ENCODE measurements at regions not wholly inside any gene's neighbourhood (a gene's known extent, or its start where the extent isn't known, plus 50 kb on each side); places are given as distances from the start of the nearest gene placed in this dataset.

DNA sequence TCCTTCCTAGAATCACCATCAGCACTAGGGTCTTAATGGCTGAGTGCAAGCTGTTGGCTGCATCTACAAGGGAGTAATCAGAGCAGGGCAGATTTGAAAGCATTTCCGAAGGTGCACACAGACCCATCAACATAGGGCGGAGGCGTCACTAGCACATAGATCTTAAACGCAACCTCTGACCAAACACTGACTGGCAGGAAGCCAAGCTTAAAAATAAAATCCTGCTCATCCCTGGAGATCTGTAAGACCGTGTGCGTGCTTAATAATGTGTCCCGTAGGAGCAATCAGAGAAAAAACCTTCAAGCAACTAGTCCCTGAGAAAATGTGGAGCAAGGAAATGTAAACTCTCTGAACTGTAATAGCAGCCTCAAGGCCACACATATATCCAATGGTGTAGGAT is 470.5 kb downstream of the ETS1 start:
- no peak for TF ChIP-seq CTCF (IDR thresholded peaks at IDR 0.05; ENCODE audit: insufficient read depth, missing control alignments)
- DNase-seq (ENCODE audit: insufficient read length, low spot score) (no peak), FAIRE-seq (no peak)

DNA sequence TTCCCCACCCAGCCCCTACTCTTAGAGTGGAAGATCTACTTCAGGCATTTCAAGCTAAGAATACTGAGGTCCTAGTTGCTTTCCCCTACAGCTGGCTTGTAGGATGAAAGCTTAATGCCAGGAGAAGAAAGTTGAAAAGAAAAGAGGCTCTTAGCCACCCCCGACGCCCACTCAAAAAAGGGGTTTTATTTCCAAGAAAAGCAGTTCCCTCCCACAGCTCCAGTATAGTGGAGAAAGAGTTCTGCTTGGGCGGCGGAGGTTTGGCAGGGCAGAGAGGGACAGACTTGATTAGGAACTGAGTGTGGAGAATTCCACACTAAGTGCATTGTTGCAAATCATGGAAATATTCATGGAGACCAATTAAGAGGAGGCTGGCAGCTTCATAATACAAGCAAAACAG is 470.9 kb downstream of the ETS1 start:
- DNase-seq (ENCODE audit: insufficient read length, low spot score) (no peak), FAIRE-seq (no peak)
- no peak for TF ChIP-seq CTCF (IDR thresholded peaks at IDR 0.05; ENCODE audit: insufficient read depth, missing control alignments)

GRCh38 chr11:128105950-128106349 is 481.4 kb downstream of the ETS1 start:
- DNase-seq (ENCODE audit: insufficient read length, low spot score): no peak
- no peak for TF ChIP-seq CTCF (IDR thresholded peaks at IDR 0.05; ENCODE audit: insufficient read depth, missing control alignments)
- no peak for FAIRE-seq

DNA sequence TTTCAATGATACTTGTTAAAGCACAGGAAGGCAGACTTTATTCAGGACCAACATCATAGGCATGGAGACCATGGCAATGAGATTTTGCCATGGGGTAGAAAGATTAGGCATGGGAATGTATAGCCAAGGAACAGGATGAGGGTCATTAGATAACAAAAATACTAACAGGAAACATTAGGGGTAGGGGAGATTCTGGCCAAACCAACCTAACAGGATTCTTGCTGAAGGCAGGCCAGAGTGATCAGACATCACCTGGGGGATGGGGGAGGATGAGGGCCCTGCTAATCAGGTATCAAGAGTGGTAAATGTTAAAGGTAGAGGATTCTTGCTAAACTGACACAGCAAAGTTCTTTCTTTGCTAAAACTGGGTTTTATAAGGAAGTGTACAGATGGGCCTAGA is 481.8 kb downstream of the ETS1 start:
- DNase-seq (ENCODE audit: insufficient read length, low spot score) (no peak), FAIRE-seq (no peak)
- no peak for TF ChIP-seq CTCF (IDR thresholded peaks at IDR 0.05; ENCODE audit: insufficient read depth, missing control alignments)

GRCh38 chr11:128103278-128103873 is 484.0 kb downstream of the ETS1 start:
- DNase-seq (ENCODE audit: insufficient read length, low spot score) (no peak), FAIRE-seq (no peak)
- no peak for TF ChIP-seq CTCF (IDR thresholded peaks at IDR 0.05; ENCODE audit: insufficient read depth, missing control alignments)

GRCh38 chr11:128098781-128099180 is 488.6 kb downstream of the ETS1 start:
- no peak for FAIRE-seq

More at GRCh38 chr11:128098781-128099180, 488.6 kb downstream of the ETS1 start:
- DNase-seq (ENCODE audit: insufficient read length, low spot score): no peak
- no peak for TF ChIP-seq CTCF (IDR thresholded peaks at IDR 0.05; ENCODE audit: insufficient read depth, missing control alignments)
